SK-N-SH treated with all-trans-retinoic acid at 6 μM for 48 hours (cell line): ENCODE measurements at regions not wholly inside any gene's neighbourhood (a gene's known extent, or its start where the extent isn't known, plus 50 kb on each side); places are given as distances from the start of the nearest gene placed in this dataset.

Source experiments
- ATAC-seq: fragments of 200-7000 bp; cut with Tn5 transposase; 3 replicates; pipeline ENCODE4 v1.9.1; 2020; ENCODE audit warnings: mild to moderate bottlenecking, moderate library complexity
- BACH2 ChIP-seq: fragments of 250-450 bp; sonication (Bioruptor Pico); IDR thresholded peaks from 2 replicates; pipeline ENCODE4 v1.9.0; 2021; ENCODE audit warnings: mild to moderate bottlenecking, borderline replicate concordance
- CSDC2 ChIP-seq: fragments of 250-450 bp; sonication (Bioruptor Pico); IDR thresholded peaks from 2 replicates; pipeline ENCODE4 v1.5.0; 2020; ENCODE audit warnings: mild to moderate bottlenecking, moderate library complexity
- CSRNP3 ChIP-seq: fragments of 250-450 bp; sonication (Bioruptor Pico); IDR thresholded peaks from 2 replicates; pipeline ENCODE4 v1.5.1; 2021; ENCODE audit warnings: mild to moderate bottlenecking, moderate library complexity
- ESRRG ChIP-seq: fragments of 250-450 bp; sonication (Bioruptor Pico); IDR thresholded peaks from 2 replicates; pipeline ENCODE4 v1.6.1; 2021; ENCODE audit warnings: mild to moderate bottlenecking
- GLIS3 ChIP-seq: fragments of 250-450 bp; sonication (Bioruptor Pico); IDR thresholded peaks from 2 replicates; pipeline ENCODE4 v1.5.0; 2020; ENCODE audit warnings: mild to moderate bottlenecking, moderate library complexity
- ISL1 ChIP-seq: fragments of 250-450 bp; sonication (Bioruptor Pico); IDR thresholded peaks from 2 replicates; pipeline ENCODE4 v2.1.2; 2022; ENCODE audit warnings: mild to moderate bottlenecking, moderate library complexity
- OSR1 ChIP-seq: fragments of 250-450 bp; sonication (Bioruptor Pico); IDR thresholded peaks from 2 replicates; pipeline ENCODE4 v1.8.0; 2022; ENCODE audit warnings: moderate library complexity, mild to moderate bottlenecking, inconsistent platforms
- RARB ChIP-seq: fragments of 250-450 bp; sonication (Bioruptor Pico); IDR thresholded peaks from 2 replicates; pipeline ENCODE4 v1.8.0; 2021; ENCODE audit warnings: mild to moderate bottlenecking, moderate library complexity
- SNAI2 ChIP-seq: fragments of 250-450 bp; sonication (Bioruptor Pico); IDR thresholded peaks from 2 replicates; pipeline ENCODE4 v1.5.0; 2020; ENCODE audit warnings: mild to moderate bottlenecking, moderate library complexity
- TCF4 ChIP-seq: fragments of 250-450 bp; sonication (Bioruptor Pico); IDR thresholded peaks from 2 replicates; pipeline ENCODE4 v1.8.0; 2021; ENCODE audit warnings: mild to moderate bottlenecking, moderate library complexity, borderline replicate concordance
- TOX ChIP-seq: fragments of 250-450 bp; sonication (Bioruptor Pico); IDR thresholded peaks from 2 replicates; pipeline ENCODE4 v1.8.0; 2021; ENCODE audit warnings: mild to moderate bottlenecking, moderate library complexity, borderline replicate concordance
- ZC3H10 ChIP-seq: fragments of 250-450 bp; sonication (Bioruptor Pico); IDR thresholded peaks from 2 replicates; pipeline ENCODE4 v1.5.1; 2021; ENCODE audit warnings: mild to moderate bottlenecking, moderate library complexity
- ZFP3 ChIP-seq: fragments of 250-450 bp; sonication (Bioruptor Pico); IDR thresholded peaks from 2 replicates; pipeline ENCODE4 v1.5.0; 2020; ENCODE audit warnings: mild to moderate bottlenecking, moderate library complexity
- ZFP30 ChIP-seq: fragments of 450-650 bp; formaldehyde crosslinking; IDR thresholded peaks from 2 replicates; pipeline ENCODE4 v1.5.0; 2022; ENCODE audit warnings: mild to moderate bottlenecking, moderate library complexity
- ZNF565 ChIP-seq: fragments of 450-650 bp; formaldehyde crosslinking; conservative IDR thresholded peaks from 2 replicates; pipeline ENCODE4 v1.5.0; 2020; ENCODE audit warnings: low read depth, mild to moderate bottlenecking, moderate library complexity
- ZNF70 ChIP-seq: fragments of 450-650 bp; formaldehyde crosslinking; IDR thresholded peaks from 2 replicates; pipeline ENCODE4 v1.5.0; 2020; ENCODE audit warnings: mild to moderate bottlenecking, moderate library complexity
- ZNF8 ChIP-seq: fragments of 450-650 bp; formaldehyde crosslinking; IDR thresholded peaks from 2 replicates; pipeline ENCODE4 v1.5.0; 2020; ENCODE audit warnings: mild to moderate bottlenecking, moderate library complexity
- TF ChIP-seq, protein P1 (sequence below): fragments of 250-450 bp; sonication (Bioruptor Pico); IDR thresholded peaks from 2 replicates; pipeline ENCODE4 v1.5.1; 2020; ENCODE audit warnings: low read depth, mild to moderate bottlenecking, moderate library complexity
- TF ChIP-seq, protein P2 (sequence below): fragments of 250-450 bp; sonication (Bioruptor Pico); IDR thresholded peaks from 2 replicates; pipeline ENCODE4 v1.5.0; 2020; ENCODE audit warnings: mild to moderate bottlenecking, moderate library complexity
- TF ChIP-seq, protein P3 (sequence below): fragments of 250-450 bp; sonication (Bioruptor Pico); IDR thresholded peaks from 2 replicates; pipeline ENCODE4 v1.8.0; 2021; ENCODE audit warnings: low read depth, mild to moderate bottlenecking, moderate library complexity, borderline replicate concordance

DNA sequence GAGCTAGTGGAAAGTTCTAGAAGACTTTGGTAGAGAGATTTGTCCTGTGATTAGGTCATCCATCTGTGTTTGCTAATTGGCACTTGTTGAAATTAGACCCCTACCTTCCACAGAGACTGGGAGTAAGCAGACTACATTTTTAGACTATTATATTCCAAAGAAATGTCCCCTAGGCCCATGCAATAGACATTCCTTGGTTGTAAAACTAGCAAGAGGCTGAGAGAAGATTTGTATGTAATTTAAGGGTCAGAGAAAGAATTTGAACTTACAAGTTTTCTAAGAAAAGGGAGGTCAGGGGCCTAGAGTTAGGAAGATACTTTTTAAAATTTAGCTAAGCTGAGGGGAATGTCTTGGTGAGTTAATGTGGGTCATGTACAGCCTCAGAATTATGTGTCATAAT lies 470.7 kb upstream of the SLITRK1 start (continued):
- TF ChIP-seq, protein P1, sequence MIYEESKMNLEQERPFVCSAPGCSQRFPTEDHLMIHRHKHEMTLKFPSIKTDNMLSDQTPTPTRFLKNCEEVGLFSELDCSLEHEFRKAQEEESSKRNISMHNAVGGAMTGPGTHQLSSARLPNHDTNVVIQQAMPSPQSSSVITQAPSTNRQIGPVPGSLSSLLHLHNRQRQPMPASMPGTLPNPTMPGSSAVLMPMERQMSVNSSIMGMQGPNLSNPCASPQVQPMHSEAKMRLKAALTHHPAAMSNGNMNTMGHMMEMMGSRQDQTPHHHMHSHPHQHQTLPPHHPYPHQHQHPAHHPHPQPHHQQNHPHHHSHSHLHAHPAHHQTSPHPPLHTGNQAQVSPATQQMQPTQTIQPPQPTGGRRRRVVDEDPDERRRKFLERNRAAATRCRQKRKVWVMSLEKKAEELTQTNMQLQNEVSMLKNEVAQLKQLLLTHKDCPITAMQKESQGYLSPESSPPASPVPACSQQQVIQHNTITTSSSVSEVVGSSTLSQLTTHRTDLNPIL (CRISPR knock-in tag) = no peak
- TF ChIP-seq ZFP3 (CRISPR knock-in tag) (no peak), ZNF565 (CRISPR knock-in tag) (no peak)

- ATAC-seq = no peak
Measured at GRCh38 chr13:84339456-84339855, 457.2 kb upstream of the SLITRK1 start.

DNA sequence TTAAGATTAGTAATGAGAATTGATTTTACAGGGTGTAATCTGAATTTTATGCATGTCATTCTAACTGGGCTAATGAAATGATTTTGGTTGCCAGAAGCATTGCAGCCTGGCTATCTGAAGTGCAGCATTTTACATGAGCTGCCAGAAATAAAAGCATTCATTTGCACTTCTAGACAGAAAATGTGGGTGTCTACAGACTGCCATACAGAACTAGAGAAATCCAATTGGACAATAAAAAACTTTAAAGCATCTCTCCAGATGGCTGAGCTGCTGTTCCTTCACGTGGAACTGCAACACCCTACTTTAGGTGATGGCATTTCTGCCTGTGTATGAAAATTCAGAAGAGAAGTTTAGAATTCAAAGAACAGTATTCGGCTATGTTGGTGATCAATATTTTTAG lies 450.1 kb upstream of the SLITRK1 start:
- no peak for ATAC-seq
- no peak for TF ChIP-seq BACH2 (CRISPR knock-in tag)
- no peak for TF ChIP-seq CSRNP3 (CRISPR knock-in tag)
- no peak for TF ChIP-seq ZNF565 (CRISPR knock-in tag)
- no peak for TF ChIP-seq ISL1
- no peak for TF ChIP-seq TOX
- no peak for TF ChIP-seq RARB (CRISPR knock-in tag)
- no peak for TF ChIP-seq GLIS3
- TF ChIP-seq ZFP3 (CRISPR knock-in tag) = no peak
- TF ChIP-seq, protein P2, sequence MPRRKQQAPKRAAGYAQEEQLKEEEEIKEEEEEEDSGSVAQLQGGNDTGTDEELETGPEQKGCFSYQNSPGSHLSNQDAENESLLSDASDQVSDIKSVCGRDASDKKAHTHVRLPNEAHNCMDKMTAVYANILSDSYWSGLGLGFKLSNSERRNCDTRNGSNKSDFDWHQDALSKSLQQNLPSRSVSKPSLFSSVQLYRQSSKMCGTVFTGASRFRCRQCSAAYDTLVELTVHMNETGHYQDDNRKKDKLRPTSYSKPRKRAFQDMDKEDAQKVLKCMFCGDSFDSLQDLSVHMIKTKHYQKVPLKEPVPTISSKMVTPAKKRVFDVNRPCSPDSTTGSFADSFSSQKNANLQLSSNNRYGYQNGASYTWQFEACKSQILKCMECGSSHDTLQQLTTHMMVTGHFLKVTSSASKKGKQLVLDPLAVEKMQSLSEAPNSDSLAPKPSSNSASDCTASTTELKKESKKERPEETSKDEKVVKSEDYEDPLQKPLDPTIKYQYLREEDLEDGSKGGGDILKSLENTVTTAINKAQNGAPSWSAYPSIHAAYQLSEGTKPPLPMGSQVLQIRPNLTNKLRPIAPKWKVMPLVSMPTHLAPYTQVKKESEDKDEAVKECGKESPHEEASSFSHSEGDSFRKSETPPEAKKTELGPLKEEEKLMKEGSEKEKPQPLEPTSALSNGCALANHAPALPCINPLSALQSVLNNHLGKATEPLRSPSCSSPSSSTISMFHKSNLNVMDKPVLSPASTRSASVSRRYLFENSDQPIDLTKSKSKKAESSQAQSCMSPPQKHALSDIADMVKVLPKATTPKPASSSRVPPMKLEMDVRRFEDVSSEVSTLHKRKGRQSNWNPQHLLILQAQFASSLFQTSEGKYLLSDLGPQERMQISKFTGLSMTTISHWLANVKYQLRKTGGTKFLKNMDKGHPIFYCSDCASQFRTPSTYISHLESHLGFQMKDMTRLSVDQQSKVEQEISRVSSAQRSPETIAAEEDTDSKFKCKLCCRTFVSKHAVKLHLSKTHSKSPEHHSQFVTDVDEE (CRISPR knock-in tag) = no peak
- TF ChIP-seq ZFP30 (CRISPR knock-in tag) = no peak
- TF ChIP-seq ZNF8 (CRISPR knock-in tag) = no peak
- TF ChIP-seq, protein P1 (CRISPR knock-in tag) = no peak
- no peak for TF ChIP-seq ZNF70 (CRISPR knock-in tag)
- TF ChIP-seq ZC3H10 = no peak
- no peak for TF ChIP-seq ESRRG
- no peak for TF ChIP-seq TCF4
- TF ChIP-seq SNAI2 = no peak
- TF ChIP-seq, protein P3, sequence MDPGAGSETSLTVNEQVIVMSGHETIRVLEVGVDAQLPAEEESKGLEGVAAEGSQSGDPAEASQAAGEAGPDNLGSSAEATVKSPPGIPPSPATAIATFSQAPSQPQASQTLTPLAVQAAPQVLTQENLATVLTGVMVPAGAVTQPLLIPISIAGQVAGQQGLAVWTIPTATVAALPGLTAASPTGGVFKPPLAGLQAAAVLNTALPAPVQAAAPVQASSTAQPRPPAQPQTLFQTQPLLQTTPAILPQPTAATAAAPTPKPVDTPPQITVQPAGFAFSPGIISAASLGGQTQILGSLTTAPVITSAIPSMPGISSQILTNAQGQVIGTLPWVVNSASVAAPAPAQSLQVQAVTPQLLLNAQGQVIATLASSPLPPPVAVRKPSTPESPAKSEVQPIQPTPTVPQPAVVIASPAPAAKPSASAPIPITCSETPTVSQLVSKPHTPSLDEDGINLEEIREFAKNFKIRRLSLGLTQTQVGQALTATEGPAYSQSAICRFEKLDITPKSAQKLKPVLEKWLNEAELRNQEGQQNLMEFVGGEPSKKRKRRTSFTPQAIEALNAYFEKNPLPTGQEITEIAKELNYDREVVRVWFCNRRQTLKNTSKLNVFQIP (CRISPR knock-in tag) = no peak

More at GRCh38 chr13:84339456-84339855, 457.2 kb upstream of the SLITRK1 start:
- no peak for TF ChIP-seq OSR1
- no peak for TF ChIP-seq GLIS3
- TF ChIP-seq CSDC2 = no peak
- no peak for TF ChIP-seq ISL1

- ATAC-seq = no peak
- TF ChIP-seq GLIS3 (no peak), TOX (no peak)
- TF ChIP-seq, protein P2 (CRISPR knock-in tag) = no peak
Measured at GRCh38 chr13:84315527-84315926, 433.3 kb upstream of the SLITRK1 start.
